Upper lobe of left lung (tissue), 6 donors: ENCODE measurements at regions not wholly inside any gene's neighbourhood (a gene's known extent, or its start where the extent isn't known, plus 50 kb on each side); places are given as distances from the start of the nearest gene placed in this dataset.

Source experiments
- ATAC-seq, 2 donors: fragments of 200-7000 bp; cut with Tn5 transposase; one replicate each; pipeline ENCODE4 v1.9.1; 2022; ENCODE audit warnings: mild to moderate bottlenecking in 2 of 2, moderate library complexity in 2 of 2; ENCODE audit not compliant: low FRiP score in 2 of 2
- DNase-seq, 2 donors: peaks; one replicate each; pipeline ENCODE4 v3.0.0-alpha.2; 2019 to 2020
- H3K27ac ChIP-seq, 4 donors: fragments of 200-600 bp; sonication (generic); one replicate each; pipeline ENCODE4 v1.5.1; 2016 to 2019
- H3K27me3 ChIP-seq, 4 donors: fragments of 200-600 bp; sonication (generic); one replicate each; pipeline ENCODE4 v1.5.1; 2017 to 2019
- H3K36me3 ChIP-seq, 4 donors: fragments of 200-600 bp; sonication (generic); one replicate each; pipeline ENCODE4 v1.5.1; 2016 to 2019
- H3K4me1 ChIP-seq, 4 donors: fragments of 200-600 bp; sonication (generic); one replicate each; pipeline ENCODE4 v1.5.1; 2018 to 2019
- H3K4me3 ChIP-seq, 4 donors: fragments of 200-600 bp; sonication (generic); one replicate each; pipeline ENCODE4 v1.5.1; 2017 to 2019; ENCODE audit warnings: mild to moderate bottlenecking in 2 of 4, moderate library complexity in 1 of 4
- H3K9me3 ChIP-seq, 4 donors: fragments of 200-600 bp; sonication (generic); one replicate each; pipeline ENCODE4 v1.5.1; 2018 to 2019
- CTCF ChIP-seq, 6 experiments: fragments of 450-650 bp in 4 of 6; fragments of 200-600 bp in 2 of 6; sonication (generic) in 2 of 6; IDR thresholded peaks; one replicate each; pipeline ENCODE4 v1.5.1; 2016 to 2019; ENCODE audit warnings: antibody characterized with exemption in 6 of 6
- EP300 ChIP-seq, 4 donors: sonication (generic); formaldehyde crosslinking; IDR thresholded peaks; one replicate each; pipeline ENCODE4 v1.5.1; 2017; ENCODE audit warnings: antibody characterized with exemption in 4 of 4, control low read depth in 2 of 4
- POLR2A ChIP-seq, 4 donors: fragments of 450-650 bp; IDR thresholded peaks; one replicate each; pipeline ENCODE4 v1.5.1; 2016 to 2017; ENCODE audit warnings: antibody characterized with exemption in 4 of 4, mild to moderate bottlenecking in 2 of 4
- POLR2AphosphoS5 ChIP-seq, 2 donors: sonication (generic); formaldehyde crosslinking; IDR thresholded peaks; one replicate each; pipeline ENCODE4 v1.5.1; 2017; ENCODE audit warnings: antibody characterized with exemption in 2 of 2
- WGBS, 2 donors: methylation state at CpG; one replicate each; pipeline ENCODE4 v1.1.5; 2017 to 2018; 5-methylcytosine and 5-hydroxymethylcytosine counted together
- donor health status: DM: no; HTN: no; CAD: no; lungs with moderate emphysema.
- donor health status: DM: no; HTN: yes; CAD: no; lungs with severe emphysema.

- no peak overlapping the region for H3K4me3 ChIP-seq
- H3K27ac ChIP-seq: no peak overlapping the region
- ATAC-seq (peak in 1 of 2 donors; percentile 86), DNase-seq (no peak)
- H3K36me3 ChIP-seq: no peaks in the 10 kb centered on the region
- 45 to 59% methylated on average over 15 to 16 of the region's 16 CpGs for WGBS, 2 donors
- peaks cover 0 to 6% (median 0%) of the 10 kb centered on the region in 4 donors for H3K9me3 ChIP-seq
- TF ChIP-seq EP300 (IDR thresholded peaks at IDR 0.05) (no peak), CTCF (IDR thresholded peaks at IDR 0.05) (no peak), POLR2AphosphoS5 (IDR thresholded peaks at IDR 0.05) (no peak), POLR2A (IDR thresholded peaks at IDR 0.05) (no peak)
- no peaks in the 10 kb centered on the region for H3K27me3 ChIP-seq
- no peaks in the 10 kb centered on the region for H3K4me1 ChIP-seq
Observed at GRCh38 chr16:51392521-51393187, 241.6 kb upstream of the SALL1 start.

- WGBS, 2 donors: 47 to 49% methylated on average over 17 to 19 of the region's 19 CpGs
Observed at GRCh38 chr16:51391798-51392511, 240.9 kb upstream of the SALL1 start.

GRCh38 chr16:51390877-51391276, 239.8 kb upstream of the SALL1 start:
- Histone ChIP-seq H3K36me3 (no peaks in the 10 kb centered on the region), H3K4me3 (no peak overlapping the region), H3K27me3 (no peaks in the 10 kb centered on the region), H3K4me1 (no peaks in the 10 kb centered on the region), H3K27ac (no peak overlapping the region), H3K9me3 (peaks cover 0 to 6% (median 0%) of the 10 kb centered on the region in 4 donors)
- TF ChIP-seq CTCF (IDR thresholded peaks at IDR 0.05) (no peak), EP300 (IDR thresholded peaks at IDR 0.05) (no peak), POLR2AphosphoS5 (IDR thresholded peaks at IDR 0.05) (no peak), POLR2A (IDR thresholded peaks at IDR 0.05) (no peak)
- WGBS, 2 donors: 48 to 62% methylated on average over 3 of the region's 3 CpGs
- ATAC-seq: no peak
- no peak for DNase-seq

More at GRCh38 chr16:51391798-51392511, 240.9 kb upstream of the SALL1 start:
- Histone ChIP-seq H3K4me3 (no peak overlapping the region), H3K27ac (no peak overlapping the region), H3K9me3 (peaks cover 0 to 6% (median 0%) of the 10 kb centered on the region in 4 donors), H3K4me1 (no peaks in the 10 kb centered on the region), H3K27me3 (no peaks in the 10 kb centered on the region), H3K36me3 (no peaks in the 10 kb centered on the region)
- DNase-seq: peak in 1 of 2 donors; percentile 15
- no peak for TF ChIP-seq POLR2AphosphoS5 (IDR thresholded peaks at IDR 0.05)
- TF ChIP-seq POLR2A (IDR thresholded peaks at IDR 0.05): no peak
- no peak for TF ChIP-seq CTCF (IDR thresholded peaks at IDR 0.05)
- TF ChIP-seq EP300 (IDR thresholded peaks at IDR 0.05): no peak
- ATAC-seq: no peak

- Histone ChIP-seq H3K27me3 (no peaks in the 10 kb centered on the region), H3K27ac (no peak overlapping the region), H3K9me3 (peaks cover 0 to 6% (median 0%) of the 10 kb centered on the region in 4 donors), H3K36me3 (no peaks in the 10 kb centered on the region), H3K4me3 (no peak overlapping the region), H3K4me1 (no peaks in the 10 kb centered on the region)
- DNase-seq (no peak), ATAC-seq (no peak)
- TF ChIP-seq POLR2A (IDR thresholded peaks at IDR 0.05) (no peak), EP300 (IDR thresholded peaks at IDR 0.05) (no peak), POLR2AphosphoS5 (IDR thresholded peaks at IDR 0.05) (no peak), CTCF (IDR thresholded peaks at IDR 0.05) (no peak)
- WGBS, 2 donors: 58 to 73% methylated on average over 1 of the region's 1 CpG
Observed at GRCh38 chr16:51389881-51390280, 238.8 kb upstream of the SALL1 start.
